ENCODE measurements at regions not wholly inside any gene's neighbourhood (a gene's known extent, or its start where the extent isn't known, plus 50 kb on each side); places are given as distances from the start of the nearest gene placed in this dataset.

GRCh38 chr9:135401218-135401617 is 78.4 kb upstream of the PPP1R26 start:
- H3K79me2 ChIP-seq (ENCODE audit: control insufficient read depth, insufficient read depth, low read length) = no peaks in the 10 kb centered on the region
- Mint-ChIP-seq H3K4me1 (no peaks in the 10 kb centered on the region), H3K27me3 (no peaks in the 10 kb centered on the region), H3K9me3 (ENCODE audit: insufficient read depth) (no peaks in the 10 kb centered on the region), H3K4me3 (no peak overlapping the region), H3K27ac (no peak overlapping the region)
- no peak overlapping the region for H3K4me3 ChIP-seq (ENCODE audit: control extremely low read depth in 1 of 5, extremely low read depth in 1 of 5, insufficient read depth in 1 of 5, low read depth in 2 of 5, low read length in 4 of 5)
- peaks cover 0 to 13% (median 0%) of the 10 kb centered on the region in 3 donors for H3K9me3 ChIP-seq (ENCODE audit: control extremely low read depth in 1 of 3, control insufficient read depth in 2 of 3, insufficient read depth in 1 of 3, low read length in 2 of 3)
- ATAC-seq (ENCODE audit: low read depth) = no peak
- no peaks in the 10 kb centered on the region for H3K4me1 ChIP-seq (ENCODE audit: control insufficient read depth in 2 of 2, insufficient read depth in 2 of 2, low read length in 2 of 2)
- intact Hi-C loops (cut with micrococcal nuclease) = no loop called here
- 86% methylated on average over 14 of the region's 14 CpGs for WGBS (ENCODE audit: insufficient coverage)
- H4K20me1 ChIP-seq (ENCODE audit: control insufficient read depth, insufficient read depth, low read length, poor library complexity, severe bottlenecking) = no peaks in the 10 kb centered on the region
- no peak overlapping the region for H3K27ac ChIP-seq (ENCODE audit: low read length in 2 of 2)
- H3K27me3 ChIP-seq (replicated peaks in 1 of 4; ENCODE audit: control extremely low read depth in 1 of 4, control insufficient read depth in 3 of 4, insufficient read depth in 4 of 4, low read length in 3 of 4) = no peaks in the 10 kb centered on the region
- H3K4me2 ChIP-seq (replicated peaks; ENCODE audit: low read depth, low read length, poor library complexity, severe bottlenecking) = no peak overlapping the region
- H2AFZ ChIP-seq (ENCODE audit: insufficient read depth, low read depth, low read length, poor library complexity, severe bottlenecking) = no peak overlapping the region
- no peak for TF ChIP-seq EZH2 (IDR thresholded peaks at IDR 0.05; ENCODE audit: borderline replicate concordance, insufficient read depth, low read depth, low read length, poor library complexity, severe bottlenecking)
- no peak for TF ChIP-seq CTCF (IDR thresholded peaks at IDR 0.05)
- ChIA-PET POLR2A (no interaction called here), CTCF (no interaction called here)
- no peak overlapping the region for H3K9ac ChIP-seq (ENCODE audit: low read length)
- H3K36me3 ChIP-seq (replicated peaks in 1 of 2; ENCODE audit: control extremely low read depth in 1 of 2, control insufficient read depth in 1 of 2, extremely low read depth in 1 of 2, insufficient read depth in 2 of 2, low read length in 1 of 2) = no peaks in the 10 kb centered on the region
- DNase-seq = no peak

GRCh38 chr9:135402048-135402738 is 77.4 kb upstream of the PPP1R26 start:
- CTCF ChIA-PET = no interaction called here
- Histone ChIP-seq H3K36me3 (replicated peaks in 1 of 2; ENCODE audit: control extremely low read depth in 1 of 2, control insufficient read depth in 1 of 2, extremely low read depth in 1 of 2, insufficient read depth in 2 of 2, low read length in 1 of 2) (no peaks in the 10 kb centered on the region), H3K27ac (ENCODE audit: low read length in 2 of 2) (no peak overlapping the region), H3K79me2 (ENCODE audit: control insufficient read depth, insufficient read depth, low read length) (no peaks in the 10 kb centered on the region), H3K4me3 (ENCODE audit: control extremely low read depth in 1 of 5, extremely low read depth in 1 of 5, insufficient read depth in 1 of 5, low read depth in 2 of 5, low read length in 4 of 5) (no peak overlapping the region), H3K4me1 (ENCODE audit: control insufficient read depth in 2 of 2, insufficient read depth in 2 of 2, low read length in 2 of 2) (no peaks in the 10 kb centered on the region), H3K9ac (ENCODE audit: low read length) (no peak overlapping the region), H3K9me3 (ENCODE audit: control extremely low read depth in 1 of 3, control insufficient read depth in 2 of 3, insufficient read depth in 1 of 3, low read length in 2 of 3) (peaks cover 0 to 3% (median 0%) of the 10 kb centered on the region in 3 donors), H2AFZ (ENCODE audit: insufficient read depth, low read depth, low read length, poor library complexity, severe bottlenecking) (no peak overlapping the region), H4K20me1 (ENCODE audit: control insufficient read depth, insufficient read depth, low read length, poor library complexity, severe bottlenecking) (no peaks in the 10 kb centered on the region), H3K4me2 (replicated peaks; ENCODE audit: low read depth, low read length, poor library complexity, severe bottlenecking) (no peak overlapping the region), H3K27me3 (replicated peaks in 1 of 4; ENCODE audit: control extremely low read depth in 1 of 4, control insufficient read depth in 3 of 4, insufficient read depth in 4 of 4, low read length in 3 of 4) (no peaks in the 10 kb centered on the region)
- no peak for ATAC-seq (ENCODE audit: low read depth)
- Mint-ChIP-seq H3K27ac (no peak overlapping the region), H3K4me3 (no peak overlapping the region), H3K4me1 (no peaks in the 10 kb centered on the region), H3K27me3 (peaks cover 3% of the 10 kb centered on the region), H3K9me3 (ENCODE audit: insufficient read depth) (peaks cover 2% of the 10 kb centered on the region)
- WGBS (ENCODE audit: insufficient coverage) = 81% methylated on average over 17 of the region's 18 CpGs
- no peak for DNase-seq
- intact Hi-C loops (cut with micrococcal nuclease) = no loop called here
- POLR2A ChIA-PET = no interaction called here
- TF ChIP-seq CTCF (IDR thresholded peaks at IDR 0.05) (no peak), EZH2 (IDR thresholded peaks at IDR 0.05; ENCODE audit: borderline replicate concordance, insufficient read depth, low read depth, low read length, poor library complexity, severe bottlenecking) (no peak)
